ENCODE measurements at regions not wholly inside any gene's neighbourhood (a gene's known extent, or its start where the extent isn't known, plus 50 kb on each side); places are given as distances from the start of the nearest gene placed in this dataset.

DNA sequence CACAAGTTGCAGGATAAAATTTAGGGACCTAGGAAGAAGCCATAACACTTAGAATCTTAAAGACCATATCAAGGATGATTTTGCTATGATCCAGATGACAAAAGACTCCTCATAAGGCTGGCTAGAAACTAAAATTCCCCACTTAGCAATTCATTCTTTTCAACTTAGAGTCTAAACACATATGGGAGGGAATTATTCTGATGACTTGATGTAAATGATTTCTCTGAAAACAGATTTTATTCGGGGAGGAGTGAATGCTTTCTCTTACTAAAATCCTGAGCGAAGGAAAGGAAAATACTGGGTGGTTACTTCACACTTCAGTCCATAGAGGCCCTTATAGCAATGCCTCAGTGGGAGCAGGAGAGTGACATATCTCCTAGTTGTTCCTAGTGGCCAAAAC is 138.7 kb upstream of the SORCS1 start:
- intact Hi-C loops (cut with micrococcal nuclease) = no loop called here
- Histone ChIP-seq H3K9me3 (ENCODE audit: control insufficient read depth in 1 of 2, insufficient read depth in 1 of 2, low read depth in 1 of 2, low read length in 2 of 2) (peaks cover 43 to 44% of the 10 kb centered on the region in 2 experiments; a peak in 3 of 4 replicates), H3K27me3 (ENCODE audit: insufficient read depth, low read length) (no peaks in the 10 kb centered on the region), H3K9ac (ENCODE audit: low read length) (no peak overlapping the region), H2AFZ (ENCODE audit: low read depth, low read length, poor library complexity, severe bottlenecking) (no peak overlapping the region), H3K4me1 (ENCODE audit: control insufficient read depth in 1 of 2, insufficient read depth in 2 of 2, low read length in 2 of 2) (no peaks in the 10 kb centered on the region), H3K27ac (ENCODE audit: low read depth, low read length) (no peak overlapping the region), H3K36me3 (ENCODE audit: control insufficient read depth in 1 of 2, insufficient read depth in 2 of 2, low read length in 2 of 2) (no peaks in the 10 kb centered on the region), H3K9me2 (ENCODE audit: insufficient read depth) (no peaks in the 10 kb centered on the region), H3K79me2 (ENCODE audit: insufficient read depth, low read length) (no peaks in the 10 kb centered on the region), H3K4me2 (ENCODE audit: low read length) (no peak overlapping the region), H3K4me3 (replicated peaks in 1 of 2; ENCODE audit: low read depth in 1 of 2, low read length in 2 of 2) (no peak overlapping the region), H4K20me1 (ENCODE audit: insufficient read depth) (no peaks in the 10 kb centered on the region)
- ChIA-PET POLR2A (no interaction called here), CTCF (no interaction called here), RAD21 (ENCODE audit: low non-redundant PET in 1 of 2, low total read pairs in 2 of 2, uncharacterized antibody in 2 of 2, unreplicated experiment in 2 of 2) (no interaction called here)
- ATAC-seq (no peak), DNase-seq (ENCODE audit: low read depth, low spot score) (no peak)
- TF ChIP-seq EGR1 (IDR thresholded peaks at IDR 0.05; ENCODE audit: low read depth) (no peak), SP1 (IDR thresholded peaks at IDR 0.05; ENCODE audit: low read depth) (no peak), EZH2phosphoT487 (IDR thresholded peaks at IDR 0.05; ENCODE audit: borderline replicate concordance) (no peak), YY1 (IDR thresholded peaks at IDR 0.05; ENCODE audit: extremely low read depth, insufficient replicate concordance, low read depth, low read length) (no peak), EZH2 (IDR thresholded peaks at IDR 0.05) (no peak), SRF (IDR thresholded peaks at IDR 0.05; ENCODE audit: low read depth) (no peak), CEBPB (IDR thresholded peaks at IDR 0.05; ENCODE audit: low read depth) (no peak), CBX3 (IDR thresholded peaks at IDR 0.05; ENCODE audit: low read depth) (no peak), POLR2A (IDR thresholded peaks at IDR 0.05; ENCODE audit: borderline replicate concordance, extremely low read depth, insufficient read depth, insufficient read length) (no peak), POLR2AphosphoS5 (IDR thresholded peaks at IDR 0.05; ENCODE audit: low read depth, low read length) (no peak), TCF7L2 (IDR thresholded peaks at IDR 0.05; ENCODE audit: borderline replicate concordance, extremely low read depth, insufficient read depth, insufficient read length) (no peak), FOSL1 (IDR thresholded peaks at IDR 0.05; ENCODE audit: low read depth) (no peak), ELF1 (IDR thresholded peaks at IDR 0.05; ENCODE audit: borderline replicate concordance, low read depth) (no peak), JUND (IDR thresholded peaks at IDR 0.05) (no peak), ZFX (IDR thresholded peaks at IDR 0.05) (no peak)
- TF ChIP-seq, protein P1, sequence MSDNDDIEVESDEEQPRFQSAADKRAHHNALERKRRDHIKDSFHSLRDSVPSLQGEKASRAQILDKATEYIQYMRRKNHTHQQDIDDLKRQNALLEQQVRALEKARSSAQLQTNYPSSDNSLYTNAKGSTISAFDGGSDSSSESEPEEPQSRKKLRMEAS (IDR thresholded peaks at IDR 0.05) = no peak
- TF ChIP-seq, protein P2, sequence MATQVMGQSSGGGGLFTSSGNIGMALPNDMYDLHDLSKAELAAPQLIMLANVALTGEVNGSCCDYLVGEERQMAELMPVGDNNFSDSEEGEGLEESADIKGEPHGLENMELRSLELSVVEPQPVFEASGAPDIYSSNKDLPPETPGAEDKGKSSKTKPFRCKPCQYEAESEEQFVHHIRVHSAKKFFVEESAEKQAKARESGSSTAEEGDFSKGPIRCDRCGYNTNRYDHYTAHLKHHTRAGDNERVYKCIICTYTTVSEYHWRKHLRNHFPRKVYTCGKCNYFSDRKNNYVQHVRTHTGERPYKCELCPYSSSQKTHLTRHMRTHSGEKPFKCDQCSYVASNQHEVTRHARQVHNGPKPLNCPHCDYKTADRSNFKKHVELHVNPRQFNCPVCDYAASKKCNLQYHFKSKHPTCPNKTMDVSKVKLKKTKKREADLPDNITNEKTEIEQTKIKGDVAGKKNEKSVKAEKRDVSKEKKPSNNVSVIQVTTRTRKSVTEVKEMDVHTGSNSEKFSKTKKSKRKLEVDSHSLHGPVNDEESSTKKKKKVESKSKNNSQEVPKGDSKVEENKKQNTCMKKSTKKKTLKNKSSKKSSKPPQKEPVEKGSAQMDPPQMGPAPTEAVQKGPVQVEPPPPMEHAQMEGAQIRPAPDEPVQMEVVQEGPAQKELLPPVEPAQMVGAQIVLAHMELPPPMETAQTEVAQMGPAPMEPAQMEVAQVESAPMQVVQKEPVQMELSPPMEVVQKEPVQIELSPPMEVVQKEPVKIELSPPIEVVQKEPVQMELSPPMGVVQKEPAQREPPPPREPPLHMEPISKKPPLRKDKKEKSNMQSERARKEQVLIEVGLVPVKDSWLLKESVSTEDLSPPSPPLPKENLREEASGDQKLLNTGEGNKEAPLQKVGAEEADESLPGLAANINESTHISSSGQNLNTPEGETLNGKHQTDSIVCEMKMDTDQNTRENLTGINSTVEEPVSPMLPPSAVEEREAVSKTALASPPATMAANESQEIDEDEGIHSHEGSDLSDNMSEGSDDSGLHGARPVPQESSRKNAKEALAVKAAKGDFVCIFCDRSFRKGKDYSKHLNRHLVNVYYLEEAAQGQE (IDR thresholded peaks at IDR 0.05; ENCODE audit: low read depth) = no peak
- TF ChIP-seq, protein P3, sequence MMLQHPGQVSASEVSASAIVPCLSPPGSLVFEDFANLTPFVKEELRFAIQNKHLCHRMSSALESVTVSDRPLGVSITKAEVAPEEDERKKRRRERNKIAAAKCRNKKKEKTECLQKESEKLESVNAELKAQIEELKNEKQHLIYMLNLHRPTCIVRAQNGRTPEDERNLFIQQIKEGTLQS (IDR thresholded peaks at IDR 0.05) = no peak
- BruUV-seq (replicated peaks) = no TSS peak

Data from HCT116 (cell line).